ENCODE measurements at regions not wholly inside any gene's neighbourhood (a gene's known extent, or its start where the extent isn't known, plus 50 kb on each side); places are given as distances from the start of the nearest gene placed in this dataset.

- TF ChIP-seq CTCF (IDR thresholded peaks at IDR 0.05) (no peak), POLR2A (IDR thresholded peaks at IDR 0.05) (no peak)
- no peak for DNase-seq
- no peaks in the 10 kb centered on the region for H3K27me3 ChIP-seq
- no peaks in the 10 kb centered on the region for H3K4me1 ChIP-seq
- no peak overlapping the region for H3K27ac ChIP-seq
- no peak overlapping the region for H3K4me3 ChIP-seq (replicated peaks in 1 of 3)
- H3K9me3 ChIP-seq: no peaks in the 10 kb centered on the region
- intact Hi-C loops (cut with DNase I): no loop called here
- no peaks in the 10 kb centered on the region for H3K36me3 ChIP-seq
These were observed 483.7 kb upstream of the ATXN8OS start for GRCh38 chr13:69623973-69624372.

DNA sequence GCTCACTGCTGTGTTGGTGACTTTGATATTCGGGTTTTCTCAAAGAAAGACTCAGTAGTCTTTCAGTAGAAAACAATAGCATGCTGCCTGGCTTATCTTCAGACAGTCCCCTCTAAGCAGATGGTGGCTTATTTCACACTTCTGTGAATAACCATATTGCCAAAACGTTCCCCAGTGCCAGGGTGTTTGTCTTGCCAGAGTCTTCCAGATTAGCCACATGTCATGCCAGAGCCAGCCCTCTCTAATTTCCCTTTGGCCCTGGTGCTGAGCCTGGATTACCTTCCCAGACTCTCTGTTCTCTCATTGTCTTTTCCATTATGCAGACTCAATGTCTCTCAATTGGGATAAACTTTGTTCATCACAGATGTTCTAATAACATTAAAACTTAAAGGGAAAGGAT, 488.0 kb upstream of the ATXN8OS start:
- 53 to 57% methylated on average over 2 of the region's 2 CpGs for WGBS, 2 donors
- H3K27me3 ChIP-seq: no peaks in the 10 kb centered on the region
- H3K9me3 ChIP-seq: no peaks in the 10 kb centered on the region
- H3K36me3 ChIP-seq: no peaks in the 10 kb centered on the region
- H3K4me1 ChIP-seq: no peaks in the 10 kb centered on the region
- intact Hi-C loops (cut with DNase I): no loop called here
- no peak overlapping the region for H3K27ac ChIP-seq
- no peak overlapping the region for H3K4me3 ChIP-seq (replicated peaks in 1 of 3)
- no peak for DNase-seq
- TF ChIP-seq POLR2A (IDR thresholded peaks at IDR 0.05) (no peak), CTCF (IDR thresholded peaks at IDR 0.05) (no peak)

GRCh38 chr13:69618838-69619237, 488.8 kb upstream of the ATXN8OS start:
- no peaks in the 10 kb centered on the region for H3K9me3 ChIP-seq
- intact Hi-C loops (cut with DNase I): no loop called here
- WGBS, 2 donors: 81 to 86% methylated on average over 1 of the region's 1 CpG
- no peaks in the 10 kb centered on the region for H3K36me3 ChIP-seq
- no peak for TF ChIP-seq CTCF (IDR thresholded peaks at IDR 0.05)
- TF ChIP-seq POLR2A (IDR thresholded peaks at IDR 0.05): no peak
- no peak overlapping the region for H3K27ac ChIP-seq
- H3K4me1 ChIP-seq: no peaks in the 10 kb centered on the region
- no peaks in the 10 kb centered on the region for H3K27me3 ChIP-seq
- DNase-seq: no peak
- no peak overlapping the region for H3K4me3 ChIP-seq (replicated peaks in 1 of 3)

DNA sequence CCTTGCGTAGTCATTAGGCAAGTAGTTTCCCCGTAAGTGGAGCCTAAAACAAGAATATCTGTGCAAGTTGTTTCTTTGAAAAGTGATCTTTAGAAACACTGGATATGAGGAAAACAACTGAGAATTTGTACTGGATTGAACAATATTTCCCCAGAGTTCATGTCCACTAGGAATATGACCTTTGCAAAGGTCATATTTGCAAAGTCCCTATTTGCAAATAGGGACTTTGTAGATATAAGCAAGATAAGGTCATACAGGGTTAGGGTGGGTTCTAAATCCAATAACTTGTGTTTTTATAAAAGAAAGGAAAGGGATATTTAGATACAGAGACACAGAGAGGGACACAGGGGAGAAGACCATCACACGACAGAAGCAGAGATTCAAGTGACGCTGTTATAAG, 489.2 kb upstream of the ATXN8OS start:
- no peak for DNase-seq
- 95 to 96% methylated on average over 4 of the region's 4 CpGs for WGBS, 2 donors
- Histone ChIP-seq H3K4me1 (no peaks in the 10 kb centered on the region), H3K4me3 (replicated peaks in 1 of 3) (no peak overlapping the region), H3K27me3 (no peaks in the 10 kb centered on the region), H3K9me3 (no peaks in the 10 kb centered on the region), H3K27ac (no peak overlapping the region), H3K36me3 (no peaks in the 10 kb centered on the region)
- no peak for TF ChIP-seq POLR2A (IDR thresholded peaks at IDR 0.05)
- no peak for TF ChIP-seq CTCF (IDR thresholded peaks at IDR 0.05)
- intact Hi-C loops (cut with DNase I): no loop called here

DNA sequence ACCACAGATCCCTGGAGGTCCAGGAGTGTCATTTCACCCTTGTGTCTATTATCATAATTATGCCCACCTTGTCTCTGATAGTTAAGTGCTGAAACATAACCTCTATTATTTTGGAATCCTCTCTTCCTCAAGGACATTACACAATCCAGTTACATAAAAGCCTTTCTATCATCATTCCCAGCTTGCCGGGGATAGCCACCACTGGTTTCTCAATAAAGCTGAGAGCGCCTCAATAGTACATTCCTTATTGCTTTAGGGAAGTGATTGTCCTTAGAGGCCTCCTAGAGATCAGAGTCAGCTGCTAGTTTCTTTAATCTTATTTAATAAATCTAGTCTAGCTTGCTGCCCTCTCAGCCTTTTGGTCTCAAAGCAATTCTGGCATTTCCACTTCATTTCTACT, 490.0 kb upstream of the ATXN8OS start:
- 84 to 90% methylated on average over 2 of the region's 2 CpGs for WGBS, 2 donors
- Histone ChIP-seq H3K27ac (no peak overlapping the region), H3K9me3 (no peaks in the 10 kb centered on the region), H3K36me3 (no peaks in the 10 kb centered on the region), H3K27me3 (no peaks in the 10 kb centered on the region), H3K4me3 (replicated peaks in 1 of 3) (no peak overlapping the region), H3K4me1 (no peaks in the 10 kb centered on the region)
- intact Hi-C loops (cut with DNase I): no loop called here
- DNase-seq: no peak
- TF ChIP-seq POLR2A (IDR thresholded peaks at IDR 0.05) (no peak), CTCF (IDR thresholded peaks at IDR 0.05) (no peak)
